ENCODE measurements at regions not wholly inside any gene's neighbourhood (a gene's known extent, or its start where the extent isn't known, plus 50 kb on each side); places are given as distances from the start of the nearest gene placed in this dataset.

- TF ChIP-seq CTCF (IDR thresholded peaks at IDR 0.05) (no peak), POLR2A (IDR thresholded peaks at IDR 0.05) (no peak), POLR2AphosphoS5 (IDR thresholded peaks at IDR 0.05; ENCODE audit: insufficient read depth in 1 of 2, low read depth in 1 of 2) (no peak)
Observed at GRCh38 chrX:20739038-20739745, 472.5 kb upstream of the RPS6KA3 start.
